ENCODE measurements at regions not wholly inside any gene's neighbourhood (a gene's known extent, or its start where the extent isn't known, plus 50 kb on each side); places are given as distances from the start of the nearest gene placed in this dataset.

DNA sequence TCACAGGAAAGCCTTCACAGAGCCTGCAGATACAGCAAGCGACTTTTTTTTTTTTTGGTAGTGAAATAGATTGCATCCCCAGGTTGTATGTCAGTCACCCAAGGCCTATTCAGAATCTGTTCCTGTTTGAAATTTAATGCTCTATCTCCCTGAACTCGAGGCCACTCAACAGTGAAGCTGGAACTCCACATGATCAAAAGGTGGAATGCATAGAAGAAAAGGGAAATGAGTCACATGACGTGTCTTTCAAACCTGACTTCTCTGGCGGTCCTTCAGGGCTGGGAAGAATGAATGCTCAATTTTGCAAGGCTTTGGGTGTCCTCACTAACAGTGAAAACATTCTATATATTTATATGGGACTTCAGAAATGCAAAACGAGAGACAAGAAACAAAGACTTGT, 88.4 kb upstream of the B3GAT2 start:
- no peak overlapping the region for H3K4me3 ChIP-seq
- DNase-seq = no peak
- H3K9me3 ChIP-seq = no peaks in the 10 kb centered on the region
- no peaks in the 10 kb centered on the region for H3K36me3 ChIP-seq
- H3K27me3 ChIP-seq = no peaks in the 10 kb centered on the region

DNA sequence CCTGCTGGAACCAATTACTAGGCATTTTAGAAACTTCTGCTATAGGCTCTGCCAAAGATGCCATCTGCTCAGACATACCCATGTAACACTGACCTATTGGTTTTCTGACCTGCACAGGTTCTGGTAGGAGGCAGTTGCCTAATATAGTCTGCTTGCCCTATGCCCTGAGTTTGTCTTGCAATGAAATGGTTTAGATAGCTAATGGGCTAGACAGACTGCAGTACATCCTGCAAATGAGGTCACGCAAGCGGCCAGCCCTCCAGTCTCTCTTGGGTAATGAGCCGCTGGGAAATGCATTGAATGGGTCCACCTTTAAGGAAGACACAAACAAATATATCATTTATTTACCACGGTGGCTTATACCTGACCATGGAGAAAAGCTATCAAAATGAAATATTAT, 90.6 kb upstream of the B3GAT2 start:
- no peak for DNase-seq
- Histone ChIP-seq H3K4me3 (no peak overlapping the region), H3K27me3 (no peaks in the 10 kb centered on the region), H3K9me3 (no peaks in the 10 kb centered on the region), H3K36me3 (no peaks in the 10 kb centered on the region)

DNA sequence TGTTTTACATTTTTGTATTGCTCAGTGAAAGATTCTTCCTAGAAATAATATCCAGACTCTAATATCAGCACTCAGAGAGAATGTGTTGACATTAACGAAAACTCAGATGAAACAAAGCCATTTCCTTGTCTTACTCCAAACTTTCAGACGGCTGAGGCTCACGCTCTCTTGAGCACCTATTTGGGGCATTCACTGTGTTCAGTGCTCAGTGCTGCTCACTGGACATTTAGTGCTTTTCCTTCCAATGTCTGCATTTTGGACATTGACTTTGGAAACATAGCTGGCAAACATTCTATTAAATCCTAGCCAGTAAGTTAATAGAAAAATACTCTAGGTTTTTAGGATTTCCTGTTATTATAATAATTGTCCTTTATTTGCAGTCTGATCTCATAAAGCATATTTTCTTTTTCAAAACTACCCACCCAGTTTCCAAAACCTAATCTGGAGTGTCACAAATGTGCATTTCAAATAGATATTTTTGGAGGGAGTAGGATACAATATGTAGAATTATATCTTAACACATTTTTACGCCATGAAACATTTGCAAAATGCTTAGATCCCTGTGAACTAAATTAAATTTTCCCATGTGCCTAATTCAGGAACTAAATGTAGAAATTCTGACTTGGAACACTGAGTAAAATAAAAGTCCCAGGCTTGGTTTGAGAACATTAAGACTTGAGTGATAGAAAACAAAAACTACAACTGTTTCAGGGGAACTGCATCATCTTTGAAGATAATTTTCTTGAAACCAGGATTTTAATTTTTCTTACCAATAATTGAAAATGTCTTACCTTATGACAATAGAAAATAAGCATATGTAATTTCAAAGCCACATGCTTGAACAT, 91.7 kb upstream of the B3GAT2 start:
- no peak for DNase-seq
- Histone ChIP-seq H3K36me3 (no peaks in the 10 kb centered on the region), H3K9me3 (no peaks in the 10 kb centered on the region), H3K27me3 (no peaks in the 10 kb centered on the region), H3K4me3 (no peak overlapping the region)

DNA sequence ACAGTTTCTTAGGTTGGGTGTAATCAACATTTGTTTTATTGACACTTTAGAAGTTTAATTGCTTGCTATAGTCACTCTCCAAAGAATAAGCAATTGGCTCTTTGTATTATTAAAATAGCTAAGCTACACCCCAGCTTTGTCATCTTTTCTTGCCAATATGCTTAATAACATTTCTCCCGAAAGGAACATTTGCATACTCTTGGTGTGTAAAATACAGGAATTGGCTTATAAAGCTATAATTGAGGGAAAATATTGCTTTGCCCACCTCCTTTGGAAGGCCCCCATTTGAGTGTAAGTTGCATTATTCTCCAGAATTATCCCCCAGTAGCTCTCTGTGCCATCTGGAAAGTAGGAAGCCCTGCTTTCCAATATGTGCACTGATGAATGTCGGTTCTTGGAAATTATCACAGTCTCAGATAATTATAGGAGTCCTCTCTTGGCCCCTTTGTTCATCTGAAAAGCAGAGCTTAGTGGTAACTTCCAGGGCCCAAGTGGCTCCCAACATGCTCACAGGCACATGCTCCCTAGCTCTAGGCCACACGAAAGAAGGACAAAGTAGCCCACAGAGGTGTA, 92.4 kb upstream of the B3GAT2 start:
- Histone ChIP-seq H3K9me3 (no peaks in the 10 kb centered on the region), H3K27me3 (no peaks in the 10 kb centered on the region), H3K36me3 (no peaks in the 10 kb centered on the region), H3K4me3 (no peak overlapping the region)
- no peak for DNase-seq

DNA sequence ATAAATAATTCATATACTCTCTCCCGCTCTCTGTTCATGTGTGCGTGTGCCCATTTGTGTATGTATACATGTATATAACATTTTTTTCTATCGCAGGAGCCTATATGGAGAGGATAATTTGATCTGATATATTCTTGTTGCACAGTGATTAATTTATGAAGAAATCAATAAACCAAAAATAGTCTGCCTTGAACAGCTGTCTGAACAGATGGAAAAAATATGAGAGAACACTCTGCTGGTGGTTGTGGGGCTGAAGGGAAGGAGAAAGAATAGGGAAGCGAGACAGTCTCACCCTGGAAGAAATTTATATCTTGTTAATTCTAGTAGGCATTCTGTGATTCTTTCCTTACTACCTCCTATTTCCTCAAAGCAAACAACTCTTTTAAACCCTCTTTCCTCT, 96.6 kb upstream of the B3GAT2 start:
- Histone ChIP-seq H3K27me3 (no peaks in the 10 kb centered on the region), H3K36me3 (no peaks in the 10 kb centered on the region), H3K4me3 (no peak overlapping the region)

DNA sequence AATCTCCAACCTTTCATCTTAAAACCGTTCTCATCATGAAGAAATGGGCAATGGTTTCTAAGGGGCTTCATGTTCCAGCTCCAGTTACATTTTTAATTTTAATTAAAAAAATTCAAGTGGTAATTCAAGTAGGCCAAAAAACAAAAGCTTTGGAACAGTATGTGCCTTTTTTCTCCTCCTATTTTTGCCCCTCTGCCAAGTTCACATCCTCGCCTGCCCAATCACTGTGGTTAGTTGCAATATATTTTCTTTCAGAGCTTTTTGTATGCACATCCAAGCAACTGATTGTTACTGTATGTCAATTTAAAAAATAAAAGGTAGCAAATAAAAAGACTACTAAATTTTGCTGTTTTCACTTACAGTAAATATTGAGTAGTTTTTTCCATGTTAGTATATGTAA, 99.8 kb upstream of the B3GAT2 start:
- DNase-seq = no peak
- H3K36me3 ChIP-seq = no peaks in the 10 kb centered on the region
- H3K9me3 ChIP-seq = no peaks in the 10 kb centered on the region
- no peaks in the 10 kb centered on the region for H3K27me3 ChIP-seq
- no peak overlapping the region for H3K4me3 ChIP-seq

More for the DNA sequence above, 96.6 kb upstream of the B3GAT2 start:
- DNase-seq = no peak
- H3K9me3 ChIP-seq = no peaks in the 10 kb centered on the region

DNA sequence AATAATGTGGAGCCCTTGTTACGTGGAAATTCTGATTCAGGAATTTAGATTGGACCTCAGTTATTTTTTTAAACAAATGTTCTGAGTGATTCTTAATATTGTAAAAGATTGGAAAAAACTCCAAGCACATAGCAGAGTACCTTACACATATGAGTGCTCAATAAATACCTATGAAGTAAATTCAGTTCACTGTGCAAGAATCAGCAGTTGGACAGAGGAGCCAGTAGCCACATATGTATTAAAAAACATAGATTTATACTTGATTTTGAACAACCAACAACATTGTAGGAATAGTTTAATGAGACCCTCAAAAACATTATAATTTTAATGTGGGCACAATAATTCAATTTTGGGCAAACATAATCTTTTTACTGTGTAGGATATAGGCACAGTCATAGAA, 109.3 kb upstream of the B3GAT2 start:
- no peak for DNase-seq
- no peak overlapping the region for H3K4me3 ChIP-seq
- H3K9me3 ChIP-seq = no peaks in the 10 kb centered on the region
- no peaks in the 10 kb centered on the region for H3K36me3 ChIP-seq
- H3K27me3 ChIP-seq = no peaks in the 10 kb centered on the region

DNA sequence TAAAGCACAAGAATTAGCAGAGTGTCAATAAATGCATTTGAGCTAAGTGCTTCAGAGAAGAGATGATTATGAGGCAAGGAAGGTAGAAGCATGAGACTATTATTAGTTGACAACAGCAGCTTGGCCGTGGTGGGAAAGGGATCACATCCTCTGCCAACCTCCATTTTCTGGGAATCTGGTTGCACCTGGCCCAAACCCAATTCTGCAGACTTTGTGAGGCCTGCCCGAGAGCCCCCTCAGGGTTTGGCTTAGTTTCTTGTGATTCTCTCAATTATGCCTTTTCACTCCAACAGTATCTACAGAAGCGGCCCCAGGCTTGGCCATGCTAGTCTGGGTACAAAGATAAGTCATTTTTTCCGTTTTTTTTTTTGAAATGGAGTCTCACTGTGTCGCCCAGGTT, 111.0 kb upstream of the B3GAT2 start:
- H3K4me3 ChIP-seq = no peak overlapping the region
- DNase-seq = no peak

DNA sequence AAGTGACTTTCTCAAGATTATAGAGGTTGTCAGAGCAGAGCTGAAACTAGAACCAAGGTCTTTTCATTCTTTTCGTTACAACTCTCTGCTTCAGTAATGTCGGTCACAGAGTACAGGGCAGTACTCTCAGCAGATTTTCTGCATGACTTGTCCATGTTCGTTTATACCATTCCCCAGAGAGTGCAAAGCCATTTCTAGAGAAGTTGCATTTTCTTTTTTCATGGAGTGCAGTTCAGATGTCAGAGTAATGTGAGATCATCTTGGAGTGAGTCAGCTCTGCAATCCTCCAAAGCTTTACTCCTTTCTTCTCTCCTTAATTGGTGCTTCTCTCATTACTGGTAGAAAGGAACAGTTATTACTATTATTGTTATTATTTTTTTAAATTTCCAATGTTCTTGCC, 115.6 kb upstream of the B3GAT2 start:
- no peaks in the 10 kb centered on the region for H3K9me3 ChIP-seq
- no peaks in the 10 kb centered on the region for H3K36me3 ChIP-seq
- H3K4me3 ChIP-seq = no peak overlapping the region
- H3K27me3 ChIP-seq = no peaks in the 10 kb centered on the region
- DNase-seq = no peak

More for the DNA sequence above, 111.0 kb upstream of the B3GAT2 start:
- Histone ChIP-seq H3K9me3 (no peaks in the 10 kb centered on the region), H3K27me3 (no peaks in the 10 kb centered on the region), H3K36me3 (no peaks in the 10 kb centered on the region)

DNA sequence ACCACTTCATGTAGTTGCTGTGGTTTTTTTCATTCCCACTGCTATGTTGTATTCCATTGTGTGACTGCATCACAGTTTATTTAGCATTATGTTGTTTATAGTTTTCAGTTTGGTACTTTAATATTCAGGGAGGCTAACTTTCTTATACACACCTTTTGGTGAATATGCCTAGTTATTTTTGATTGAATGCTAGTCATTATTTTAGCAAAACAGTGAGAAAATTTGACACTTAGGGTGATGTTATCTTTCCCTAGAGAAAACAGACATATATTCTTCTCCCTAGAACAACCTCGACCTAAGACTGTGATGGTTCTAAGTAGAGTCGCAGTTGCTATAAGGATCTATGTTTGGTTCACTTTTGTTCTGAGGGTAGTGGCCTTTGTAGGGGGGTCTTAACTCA, 120.8 kb upstream of the B3GAT2 start:
- DNase-seq = no peak
- Histone ChIP-seq H3K9me3 (no peaks in the 10 kb centered on the region), H3K27me3 (no peaks in the 10 kb centered on the region), H3K36me3 (no peaks in the 10 kb centered on the region), H3K4me3 (no peak overlapping the region)

DNA sequence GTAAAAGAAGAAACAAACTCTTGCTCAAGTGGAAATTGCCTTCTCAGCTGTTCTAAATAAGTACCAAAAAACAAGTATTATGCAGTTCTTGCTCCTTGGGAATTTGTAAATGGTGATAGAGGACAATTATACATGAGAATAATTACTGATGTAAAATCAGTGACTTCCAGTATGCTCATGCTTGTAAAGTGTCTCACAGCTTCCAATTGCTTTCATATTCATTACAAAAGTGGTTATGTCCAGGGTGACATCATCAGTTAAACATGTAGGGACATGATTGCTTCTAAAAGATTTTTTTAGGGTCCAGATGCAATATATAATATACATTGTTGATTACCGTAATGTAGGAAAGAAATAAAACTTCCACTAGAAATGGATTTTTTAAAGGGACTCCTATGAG, 122.8 kb upstream of the B3GAT2 start:
- Histone ChIP-seq H3K36me3 (no peaks in the 10 kb centered on the region), H3K9me3 (no peaks in the 10 kb centered on the region), H3K4me3 (no peak overlapping the region), H3K27me3 (no peaks in the 10 kb centered on the region)
- no peak for DNase-seq

DNA sequence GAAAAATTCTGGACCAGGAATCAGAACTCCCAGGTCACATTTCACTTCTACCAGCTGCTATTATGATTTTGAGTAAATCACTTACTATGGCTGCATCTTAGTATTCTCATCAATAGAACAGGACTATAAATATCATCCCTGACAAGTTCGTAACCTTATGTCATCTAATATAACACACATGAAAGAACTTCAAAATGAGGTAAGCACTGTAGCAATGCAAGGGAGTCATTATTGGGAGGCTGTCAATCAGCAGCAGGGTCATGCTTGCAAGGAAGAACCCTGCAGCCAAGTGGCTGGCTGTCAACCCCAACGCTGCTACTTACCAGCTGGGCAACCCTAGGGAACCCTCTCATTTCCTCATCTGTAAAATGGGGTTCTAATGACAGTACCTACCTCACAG, 123.3 kb upstream of the B3GAT2 start:
- DNase-seq = peak; percentile 5
- no peaks in the 10 kb centered on the region for H3K27me3 ChIP-seq
- no peaks in the 10 kb centered on the region for H3K36me3 ChIP-seq
- no peaks in the 10 kb centered on the region for H3K9me3 ChIP-seq
- no peak overlapping the region for H3K4me3 ChIP-seq

DNA sequence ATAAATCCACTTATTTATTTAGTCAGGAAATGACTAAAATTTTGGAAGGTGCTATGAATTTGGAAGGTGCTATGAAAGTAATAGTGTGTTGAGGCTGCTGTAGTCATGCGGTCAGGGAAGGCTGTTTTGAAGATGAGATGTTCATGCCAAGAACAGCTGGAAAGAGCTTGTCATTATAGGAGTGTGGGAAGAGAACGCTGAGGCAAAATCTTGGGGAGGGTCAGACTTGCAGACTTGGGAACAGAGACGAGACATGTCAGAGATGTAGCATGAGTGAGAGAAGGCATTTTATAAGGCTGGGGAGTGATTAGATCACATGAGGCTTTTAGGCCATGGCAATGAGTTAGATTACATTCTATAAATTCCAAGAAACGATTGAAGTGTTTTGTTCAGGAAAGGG, 124.0 kb upstream of the B3GAT2 start:
- Histone ChIP-seq H3K4me3 (no peak overlapping the region), H3K9me3 (no peaks in the 10 kb centered on the region), H3K27me3 (no peaks in the 10 kb centered on the region), H3K36me3 (no peaks in the 10 kb centered on the region)
- peak; percentile 44 for DNase-seq

DNA sequence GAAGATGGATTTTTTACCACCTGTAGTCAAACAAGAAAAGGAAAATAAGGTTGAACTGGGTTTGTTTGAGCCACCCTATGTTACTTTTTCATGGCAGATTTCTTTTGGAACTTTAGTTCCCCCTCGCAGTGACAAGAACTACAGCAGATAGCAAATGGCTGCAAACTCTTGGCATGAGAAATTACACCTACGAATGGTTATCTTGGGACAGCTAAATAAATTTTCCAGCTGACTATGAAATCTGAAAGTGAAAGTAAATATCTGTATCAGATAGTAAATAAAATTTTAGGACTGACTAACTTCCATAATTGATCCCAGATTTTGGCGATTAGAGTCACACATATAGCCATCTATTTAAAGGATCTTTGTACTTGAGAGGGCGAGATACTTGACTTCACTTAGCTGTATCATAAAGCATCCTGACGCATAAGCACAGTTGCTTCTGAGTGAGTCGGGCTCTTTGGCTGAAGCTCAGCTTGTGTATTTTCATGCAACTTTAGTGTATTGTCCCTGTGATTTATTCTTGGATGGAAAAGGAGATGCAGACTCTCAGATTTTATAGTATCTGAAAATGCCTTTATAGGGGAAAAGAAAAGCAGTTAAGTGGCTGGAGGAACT, 125.3 kb upstream of the B3GAT2 start:
- no peaks in the 10 kb centered on the region for H3K9me3 ChIP-seq
- no peak for DNase-seq
- H3K36me3 ChIP-seq = no peaks in the 10 kb centered on the region
- no peaks in the 10 kb centered on the region for H3K27me3 ChIP-seq
- peak overlapping the region; percentile 26 for H3K4me3 ChIP-seq

DNA sequence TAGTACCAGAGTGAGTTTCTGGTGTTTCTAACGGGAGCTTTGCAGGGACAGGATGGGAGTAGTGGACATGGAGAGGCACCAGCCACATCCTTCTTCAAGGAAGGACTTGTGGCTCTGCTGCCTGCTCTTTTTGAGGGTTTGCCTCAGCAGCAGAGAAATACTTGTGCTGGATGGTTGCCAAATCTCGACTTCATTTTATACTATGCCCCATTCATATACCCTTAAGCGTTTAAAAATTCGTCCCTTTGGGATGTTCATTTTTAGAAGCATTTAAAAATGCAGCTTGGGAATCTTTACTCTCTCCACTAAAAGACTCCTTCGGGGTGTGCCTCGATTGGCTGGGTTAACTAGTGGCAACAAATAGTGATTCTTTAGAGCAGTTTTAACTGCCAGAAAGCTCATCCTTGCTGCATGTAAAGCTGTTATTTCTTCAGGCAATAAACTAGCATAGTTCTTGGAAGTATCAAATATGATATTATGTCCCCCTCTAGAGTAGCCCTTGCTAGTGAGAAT, 126.5 kb upstream of the B3GAT2 start:
- no peak for DNase-seq
- Histone ChIP-seq H3K36me3 (no peaks in the 10 kb centered on the region), H3K27me3 (no peaks in the 10 kb centered on the region), H3K9me3 (no peaks in the 10 kb centered on the region), H3K4me3 (no peak overlapping the region)

DNA sequence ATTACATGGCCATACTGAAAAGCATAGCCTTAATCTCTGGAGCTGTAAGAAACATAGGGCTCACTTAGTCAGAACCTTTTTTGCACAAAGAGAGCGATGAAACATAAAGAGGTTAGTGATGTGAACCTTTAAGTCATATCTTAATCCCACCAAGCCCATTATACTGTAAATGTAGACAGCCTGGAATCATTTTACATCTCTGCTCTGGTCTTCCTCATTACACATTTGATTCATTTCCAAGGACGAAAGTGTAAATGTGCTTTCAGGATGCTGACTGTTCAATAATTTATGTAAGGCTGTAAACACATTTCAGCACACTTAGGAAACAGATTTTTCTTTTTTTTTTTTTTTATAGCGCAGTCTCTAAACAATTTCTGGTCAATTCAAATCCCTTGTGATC, 131.3 kb upstream of the B3GAT2 start:
- no peaks in the 10 kb centered on the region for H3K27me3 ChIP-seq
- DNase-seq = no peak
- no peaks in the 10 kb centered on the region for H3K9me3 ChIP-seq
- H3K36me3 ChIP-seq = no peaks in the 10 kb centered on the region
- H3K4me3 ChIP-seq = no peak overlapping the region

DNA sequence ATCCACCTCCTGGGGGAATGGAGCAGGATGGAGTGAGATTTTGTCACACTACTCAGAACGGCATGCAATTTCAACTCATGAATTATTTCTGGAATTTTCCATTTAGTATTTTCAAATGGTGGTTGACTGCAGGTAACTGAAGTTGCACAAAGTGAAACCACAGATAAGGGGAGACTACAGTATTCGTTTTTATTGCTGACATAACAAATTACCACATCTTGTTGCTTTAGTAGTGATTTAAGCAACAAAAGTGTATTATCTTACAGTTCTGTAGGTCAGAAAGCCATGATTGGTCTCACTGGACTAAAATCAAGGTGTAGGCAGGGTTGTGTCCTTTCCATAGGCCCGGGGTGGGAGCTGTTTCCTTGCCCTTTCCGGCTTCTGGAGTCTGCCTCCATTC, 133.4 kb upstream of the B3GAT2 start:
- Histone ChIP-seq H3K4me3 (no peak overlapping the region), H3K27me3 (no peaks in the 10 kb centered on the region), H3K36me3 (no peaks in the 10 kb centered on the region), H3K9me3 (no peaks in the 10 kb centered on the region)
- no peak for DNase-seq

DNA sequence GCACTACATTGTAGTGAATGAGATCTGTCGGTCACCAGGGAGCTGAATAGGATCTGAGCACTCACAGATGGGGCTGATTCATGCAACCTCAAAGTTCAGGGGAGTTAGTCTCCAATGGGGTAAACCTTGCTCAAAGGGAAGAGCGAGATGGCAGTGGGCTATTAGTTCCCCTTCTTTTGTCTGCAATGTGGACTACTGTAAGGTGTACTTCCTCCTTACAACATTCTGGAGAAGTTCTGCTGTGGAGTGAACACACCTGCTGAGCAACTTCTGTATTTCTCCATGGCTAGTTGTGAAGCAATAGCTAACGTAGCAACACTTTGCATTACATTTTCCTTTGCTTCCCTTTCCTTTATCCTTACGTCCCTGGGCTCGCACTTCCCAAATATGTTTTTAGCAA, 134.3 kb upstream of the B3GAT2 start:
- H3K36me3 ChIP-seq = no peaks in the 10 kb centered on the region
- no peaks in the 10 kb centered on the region for H3K9me3 ChIP-seq
- no peak overlapping the region for H3K4me3 ChIP-seq
- no peaks in the 10 kb centered on the region for H3K27me3 ChIP-seq
- no peak for DNase-seq
